Vagina (tissue), 2 donors: ENCODE measurements at regions not wholly inside any gene's neighbourhood (a gene's known extent, or its start where the extent isn't known, plus 50 kb on each side); places are given as distances from the start of the nearest gene placed in this dataset.

Experiments
- CTCF ChIP-seq, 3 experiments: fragments of 450-650 bp in 2 of 3; fragments of 200-600 bp in 1 of 3; sonication (generic) in 1 of 3; IDR thresholded peaks; one replicate each; pipeline ENCODE4 v1.5.1; 2017 to 2019; ENCODE audit warnings: antibody characterized with exemption in 3 of 3, mild to moderate bottlenecking in 2 of 3, moderate library complexity in 2 of 3
- POLR2A ChIP-seq, 2 donors: fragments of 450-650 bp; IDR thresholded peaks; one replicate each; pipeline ENCODE4 v1.6.1; 2017; ENCODE audit warnings: antibody characterized with exemption in 2 of 2, mild to moderate bottlenecking in 2 of 2, moderate library complexity in 2 of 2

GRCh38 chr9:78898234-78898633 is 601.3 kb downstream of the PSAT1 start:
- TF ChIP-seq POLR2A (IDR thresholded peaks at IDR 0.05) (no peak), CTCF (IDR thresholded peaks at IDR 0.05) (no peak)
